Liver (tissue), 3 donors: ENCODE measurements at regions not wholly inside any gene's neighbourhood (a gene's known extent, or its start where the extent isn't known, plus 50 kb on each side); places are given as distances from the start of the nearest gene placed in this dataset.

ENCODE experiments used
- CTCF ChIP-seq: fragments of 150-350 bp; IDR thresholded peaks from 2 replicates; pipeline ENCODE4 v1.5.1; 2017; ENCODE audit warnings: improper control_type of control experiment, low read depth, low read length; ENCODE audit not compliant: missing input control
- GABPA ChIP-seq, 2 donors: IDR thresholded peaks in 1 of 2; conservative IDR thresholded peaks in 1 of 2; 2 replicates each; pipeline ENCODE4 v1.6.1; 2016; ENCODE audit warnings: antibody characterized with exemption in 2 of 2, mild to moderate bottlenecking in 1 of 2, moderate library complexity in 1 of 2
- JUND ChIP-seq, 2 donors: IDR thresholded peaks; 2 replicates each; pipeline ENCODE4 v1.6.1; 2016; ENCODE audit warnings: antibody characterized with exemption in 2 of 2
- RAD21 ChIP-seq, 2 donors: IDR thresholded peaks; 2 replicates each; pipeline ENCODE4 v1.6.1; 2016; ENCODE audit warnings: antibody characterized with exemption in 2 of 2, mild to moderate bottlenecking in 2 of 2
- REST ChIP-seq: IDR thresholded peaks from 2 replicates; pipeline ENCODE4 v1.6.1; 2016; ENCODE audit warnings: antibody characterized with exemption, mild to moderate bottlenecking
- RXRA ChIP-seq, 2 donors: IDR thresholded peaks; 2 replicates each; pipeline ENCODE4 v1.6.1; 2017 to 2018; ENCODE audit warnings: antibody characterized with exemption in 2 of 2, mild to moderate bottlenecking in 1 of 2
- TAF1 ChIP-seq: conservative IDR thresholded peaks from 2 replicates; pipeline ENCODE4 v1.6.1; 2016; ENCODE audit warnings: antibody characterized with exemption, mild to moderate bottlenecking
- YY1 ChIP-seq: IDR thresholded peaks from 2 replicates; pipeline ENCODE4 v1.6.1; 2016; ENCODE audit warnings: antibody characterized with exemption, mild to moderate bottlenecking
- TF ChIP-seq, protein P1 (sequence below): IDR thresholded peaks from 2 replicates; pipeline ENCODE4 v1.6.1; 2016; ENCODE audit warnings: antibody characterized with exemption
- donor health status: healthy.
- donor health status: healthy.

DNA sequence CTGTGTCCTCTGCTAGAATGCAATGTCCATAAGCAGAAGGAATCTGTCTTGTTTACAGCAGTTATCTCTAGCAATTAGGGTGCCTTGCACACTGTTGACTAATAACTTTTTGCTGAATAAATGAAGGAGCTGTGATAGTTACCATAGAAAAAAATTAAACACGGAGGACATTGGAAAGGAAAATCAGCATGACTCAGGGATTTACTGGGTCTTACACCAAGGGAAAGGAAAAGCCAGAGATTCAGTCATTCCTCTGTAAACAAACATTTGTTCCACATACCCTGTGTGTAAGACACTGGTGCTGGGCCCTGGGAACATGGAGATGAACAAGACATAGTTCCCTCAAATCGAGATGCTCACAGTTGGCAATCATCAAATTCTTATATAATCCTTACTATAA is 183.3 kb downstream of the PTGER3 start:
- no peak for TF ChIP-seq CTCF
- no peak for TF ChIP-seq RXRA (IDR thresholded peaks at IDR 0.05)
- no peak for TF ChIP-seq RAD21 (IDR thresholded peaks at IDR 0.05)
- no peak for TF ChIP-seq GABPA (IDR thresholded peaks at IDR 0.05 in 1 of 2, conservative IDR thresholded peaks at IDR 0.05 in 1 of 2)
- TF ChIP-seq JUND (IDR thresholded peaks at IDR 0.05), result no peak
- TF ChIP-seq TAF1, result no peak
- no peak for TF ChIP-seq YY1
- no peak for TF ChIP-seq REST
- TF ChIP-seq, protein P1, sequence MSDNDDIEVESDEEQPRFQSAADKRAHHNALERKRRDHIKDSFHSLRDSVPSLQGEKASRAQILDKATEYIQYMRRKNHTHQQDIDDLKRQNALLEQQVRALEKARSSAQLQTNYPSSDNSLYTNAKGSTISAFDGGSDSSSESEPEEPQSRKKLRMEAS, result no peak
